H1 (cell line): ENCODE measurements at regions not wholly inside any gene's neighbourhood (a gene's known extent, or its start where the extent isn't known, plus 50 kb on each side); places are given as distances from the start of the nearest gene placed in this dataset.

ENCODE experiments used
- CTCF ChIA-PET: fragments of 300-600 bp; sonication (Branson Sonifier 250); formaldehyde crosslinking; loops from one replicate; lab custom pipeline; 2021; ENCODE audit not compliant: partially characterized antibody; lab: Charles Lee
- POLR2A ChIA-PET: fragments of 300-600 bp; sonication (Branson Sonifier 250); formaldehyde crosslinking; loops from one replicate; lab custom pipeline; 2021; ENCODE audit warnings: inconsistent platforms; ENCODE audit not compliant: partially characterized antibody; lab: Charles Lee
- DNase-seq, 2 experiments: peaks; one replicate each; pipeline versions ENCODE4 v3.0.0 to v3.0.0-alpha.2; 2010 to 2022; ENCODE audit warnings: low spot score in 2 of 2, low read depth in 1 of 2, mixed read lengths in 1 of 2
- FAIRE-seq: peaks from 2 replicates; lab custom pipeline; 2011; peaks lifted over from hg19 to GRCh38; lab: Jason Lieb, UNC
- H2AFZ ChIP-seq: 2 replicates; pipeline ENCODE4 v1.8.1; 2012; ENCODE audit warnings: low read length, inconsistent platforms
- H2AK5ac ChIP-seq: 2 replicates; pipeline ENCODE4 v1.6.1; 2013; ENCODE audit warnings: low read depth, low read length
- H2BK120ac ChIP-seq: replicated peaks from 2 replicates; pipeline ENCODE3; 2013; ENCODE audit warnings: low read depth, low read length, inconsistent platforms
- H2BK12ac ChIP-seq: 2 replicates; pipeline ENCODE4 v1.6.1; 2013; ENCODE audit warnings: low read depth, low read length
- H2BK15ac ChIP-seq: 2 replicates; pipeline ENCODE4 v1.6.1; 2013; ENCODE audit warnings: low read length
- H2BK20ac ChIP-seq: 2 replicates; pipeline ENCODE4 v1.6.1; 2013; ENCODE audit warnings: low read length
- H2BK5ac ChIP-seq: 2 replicates; pipeline ENCODE4 v1.6.1; 2013; ENCODE audit warnings: low read depth, low read length
- H3K14ac ChIP-seq: 2 replicates; pipeline ENCODE4 v1.6.1; 2013; ENCODE audit warnings: inconsistent platforms; ENCODE audit not compliant: insufficient read length
- H3K18ac ChIP-seq: 2 replicates; pipeline ENCODE4 v1.6.1; 2013; ENCODE audit warnings: low read length; ENCODE audit errors: extremely low read depth
- H3K23ac ChIP-seq: 2 replicates; pipeline ENCODE4 v1.6.1; 2013; ENCODE audit warnings: inconsistent platforms; ENCODE audit not compliant: insufficient read length
- H3K23me2 ChIP-seq: 2 replicates; pipeline ENCODE4 v1.6.1; 2013; ENCODE audit warnings: low read depth, low read length
- H3K27ac ChIP-seq: 2 replicates; pipeline ENCODE4 v1.6.1; 2011; ENCODE audit warnings: low read depth, low read length, inconsistent platforms
- H3K27me3 ChIP-seq, 4 experiments: replicated peaks in 1 of 4; 1 replicate in 1 of 4; 2 replicates in 3 of 4; pipeline versions ENCODE4 v1.6.1 to v1.8.1; 2011 to 2013; ENCODE audit warnings: low read length in 3 of 4, mild to moderate bottlenecking in 3 of 4, inconsistent platforms in 2 of 4, mixed read lengths in 2 of 4, moderate library complexity in 1 of 4; ENCODE audit not compliant: control insufficient read depth in 3 of 4, insufficient read depth in 3 of 4; ENCODE audit errors: extremely low read depth in 1 of 4
- H3K36me3 ChIP-seq, 4 experiments: 2 replicates each; pipeline versions ENCODE4 v1.6.1 to v1.8.1; 2011 to 2013; ENCODE audit warnings: mild to moderate bottlenecking in 4 of 4, low read length in 3 of 4, moderate library complexity in 2 of 4, control low read depth in 1 of 4, inconsistent platforms in 1 of 4; ENCODE audit not compliant: insufficient read depth in 4 of 4, control insufficient read depth in 2 of 4
- H3K4ac ChIP-seq: replicated peaks from 2 replicates; pipeline ENCODE3; 2013; ENCODE audit warnings: low read length, low read depth, mixed read lengths, inconsistent platforms; ENCODE audit not compliant: insufficient read length
- H3K4me1 ChIP-seq, 4 experiments: replicated peaks in 1 of 4; 1 replicate in 1 of 4; 2 replicates in 3 of 4; pipeline versions ENCODE4 v1.6.1 to v1.8.1; 2011 to 2013; ENCODE audit warnings: low read length in 3 of 4, inconsistent platforms in 2 of 4, mixed read lengths in 1 of 4; ENCODE audit not compliant: insufficient read depth in 4 of 4, control insufficient read depth in 3 of 4
- H3K4me2 ChIP-seq, 2 experiments: 2 replicates each; pipeline versions ENCODE4 v1.6.1 to v1.8.1; 2011 to 2013; ENCODE audit warnings: low read depth in 2 of 2, low read length in 2 of 2, control low read depth in 1 of 2, inconsistent platforms in 1 of 2, mild to moderate bottlenecking in 1 of 2; ENCODE audit not compliant: insufficient read depth in 1 of 2
- H3K4me3 ChIP-seq, 4 experiments: fragments of 200-600, 300-600 bp in 1 of 4; sonication (generic), shearing (Covaris generic), sonication (Bioruptor Twin) in 1 of 4; 2 replicates each; pipeline versions ENCODE4 v1.5.1 to v1.8.1; 2011 to 2016; ENCODE audit warnings: low read length in 4 of 4, low read depth in 3 of 4, control low read depth in 2 of 4, inconsistent platforms in 2 of 4, mild to moderate bottlenecking in 2 of 4, mixed read lengths in 1 of 4, moderate library complexity in 1 of 4; ENCODE audit not compliant: insufficient read depth in 2 of 4; ENCODE audit errors: extremely low read depth in 1 of 4
- H3K56ac ChIP-seq: replicated peaks from 2 replicates; pipeline ENCODE3; 2013; ENCODE audit warnings: low read depth, mild to moderate bottlenecking, mixed read lengths, low read length, inconsistent platforms; ENCODE audit not compliant: insufficient read length
- H3K79me1 ChIP-seq: 2 replicates; pipeline ENCODE4 v1.6.1; 2013; ENCODE audit warnings: low read depth, low read length, control low read depth
- H3K79me2 ChIP-seq, 2 experiments: 2 replicates each; pipeline versions ENCODE4 v1.6.1 to v1.8.1; 2012 to 2013; ENCODE audit warnings: low read length in 2 of 2, mild to moderate bottlenecking in 2 of 2, inconsistent platforms in 1 of 2; ENCODE audit not compliant: insufficient read depth in 2 of 2, control insufficient read depth in 1 of 2
- H3K9ac ChIP-seq, 4 experiments: replicated peaks in 1 of 4; 1 replicate in 1 of 4; 2 replicates in 3 of 4; pipeline versions ENCODE4 v1.6.1 to v1.8.1; 2011 to 2013; ENCODE audit warnings: low read depth in 3 of 4, low read length in 3 of 4, control low read depth in 2 of 4, mild to moderate bottlenecking in 2 of 4, moderate library complexity in 2 of 4, inconsistent platforms in 1 of 4; ENCODE audit errors: extremely low read depth in 1 of 4
- H3K9me3 ChIP-seq, 2 experiments: 2 replicates each; pipeline versions ENCODE4 v1.6.1 to v1.8.1; 2012 to 2013; ENCODE audit warnings: mild to moderate bottlenecking in 2 of 2, moderate library complexity in 2 of 2, control low read depth in 1 of 2, inconsistent platforms in 1 of 2, low read depth in 1 of 2, low read length in 1 of 2, mixed read lengths in 1 of 2; ENCODE audit not compliant: insufficient read depth in 2 of 2
- H4K20me1 ChIP-seq, 2 experiments: replicated peaks in 1 of 2; 2 replicates each; pipeline versions ENCODE3 to v1.8.1; 2011 to 2013; ENCODE audit warnings: inconsistent platforms in 2 of 2, low read length in 2 of 2, mild to moderate bottlenecking in 1 of 2; ENCODE audit not compliant: insufficient read depth in 2 of 2, control insufficient read depth in 1 of 2
- H4K5ac ChIP-seq: 2 replicates; pipeline ENCODE4 v1.6.1; 2013; ENCODE audit warnings: low read length, low read depth, mixed read lengths, inconsistent platforms; ENCODE audit not compliant: insufficient read length
- H4K8ac ChIP-seq: 2 replicates; pipeline ENCODE4 v1.8.0; 2013; ENCODE audit warnings: mild to moderate bottlenecking, moderate library complexity, low read length, inconsistent platforms; ENCODE audit not compliant: insufficient read depth; ENCODE audit errors: extremely low read depth
- H4K91ac ChIP-seq: replicated peaks from 2 replicates; pipeline ENCODE3; 2013; ENCODE audit warnings: low read length, mixed read lengths, inconsistent platforms; ENCODE audit not compliant: insufficient read length
- CBX8 ChIP-seq: fragments of 300-800, 300-1000 bp; sonication (generic); IDR thresholded peaks from 2 replicates; pipeline ENCODE4 v1.7.1; 2016; ENCODE audit warnings: low read depth, low read length, borderline replicate concordance
- MAFK ChIP-seq: IDR thresholded peaks from 2 replicates; pipeline ENCODE4 v1.6.1; 2012; ENCODE audit warnings: low read depth, mild to moderate bottlenecking, improper control_type of control experiment, low read length
- POLR2AphosphoS5 ChIP-seq: IDR thresholded peaks from 2 replicates; pipeline ENCODE4 v1.6.1; 2011; ENCODE audit warnings: low read depth, low read length
- RNF2 ChIP-seq: fragments of 200-900, 300-1000 bp; sonication (generic); IDR thresholded peaks from 2 replicates; pipeline ENCODE4 v1.7.1; 2016; ENCODE audit warnings: borderline replicate concordance, low read depth, mild to moderate bottlenecking, antibody characterized with exemption, low read length; ENCODE audit not compliant: poor library complexity, severe bottlenecking; ENCODE audit errors: missing control alignments
- RXRA ChIP-seq: IDR thresholded peaks from 2 replicates; pipeline ENCODE4 v1.6.1; 2011; ENCODE audit warnings: low read depth, mild to moderate bottlenecking, low read length, moderate library complexity; ENCODE audit not compliant: insufficient read depth
- SAP30 ChIP-seq: fragments of 300-600 bp; sonication (generic); IDR thresholded peaks from 2 replicates; pipeline ENCODE4 v1.7.1; 2012; ENCODE audit warnings: low read length, moderate library complexity, mild to moderate bottlenecking, inconsistent platforms; ENCODE audit not compliant: insufficient read depth, insufficient replicate concordance
- SP1 ChIP-seq: IDR thresholded peaks from 2 replicates; pipeline ENCODE4 v1.6.1; 2011; ENCODE audit warnings: low read depth, low read length
- SRF ChIP-seq: IDR thresholded peaks from 2 replicates; pipeline ENCODE4 v1.6.1; 2011; ENCODE audit warnings: mild to moderate bottlenecking, low read depth, low read length, moderate library complexity
- YY1 ChIP-seq: IDR thresholded peaks from 2 replicates; pipeline ENCODE4 v1.6.1; 2011; ENCODE audit warnings: low read depth, mild to moderate bottlenecking, low read length
- ZNF274 ChIP-seq: IDR thresholded peaks from 2 replicates; pipeline ENCODE4 v1.7.0; 2012; ENCODE audit warnings: low read length, borderline replicate concordance; ENCODE audit errors: extremely low read depth
- WGBS, 2 experiments: shearing (Covaris generic) in 1 of 2; methylation state at CpG; one replicate each; pipeline versions ENCODE4 v1.1.6 to v1.1.7; 2013 to 2015; ENCODE audit warnings: low lambda C conversion rate in 2 of 2, mixed read lengths in 2 of 2, inconsistent platforms in 1 of 2, low coverage in 1 of 2, missing lambda C conversion rate in 1 of 2; ENCODE audit not compliant: insufficient replicate concordance in 2 of 2, insufficient coverage in 1 of 2, insufficient read length in 1 of 2; ENCODE audit errors: extremely low coverage in 1 of 2, missing lambda C conversion rate in 1 of 2; 5-methylcytosine and 5-hydroxymethylcytosine counted together
- TF ChIP-seq, protein P1 (sequence below): IDR thresholded peaks from 2 replicates; pipeline ENCODE4 v1.6.1; 2012; ENCODE audit warnings: inconsistent platforms
- TF ChIP-seq, protein P2 (sequence below): IDR thresholded peaks from 2 replicates; pipeline ENCODE4 v1.6.1; 2012; ENCODE audit warnings: low read length, inconsistent platforms

DNA sequence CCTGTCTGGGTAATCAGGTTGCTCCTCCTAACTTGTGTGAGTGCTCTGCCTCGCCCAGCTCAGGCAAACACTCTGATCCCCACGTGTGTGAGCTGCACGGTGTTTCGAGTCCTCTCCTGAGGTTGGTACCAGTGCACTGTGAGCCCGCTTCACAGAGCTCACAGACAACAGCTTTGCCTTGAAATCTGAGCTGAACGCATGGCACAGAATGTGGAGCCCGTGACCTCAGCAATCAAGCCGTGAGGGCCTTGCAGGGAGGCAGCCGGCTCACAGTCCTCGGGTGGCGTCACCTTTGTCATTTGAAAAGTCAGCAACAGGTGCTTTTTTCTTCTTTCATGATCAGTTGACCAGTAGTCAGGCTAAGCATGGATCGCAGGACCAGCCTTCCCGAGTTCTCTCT is 60.2 kb upstream of the ADGRA1 start:
- H2BK120ac ChIP-seq: no peak overlapping the region
- no peaks in the 10 kb centered on the region for H3K79me1 ChIP-seq
- no peaks in the 10 kb centered on the region for H4K20me1 ChIP-seq
- H3K56ac ChIP-seq: no peak overlapping the region
- H2AK5ac ChIP-seq: no peak overlapping the region
- FAIRE-seq (no peak), DNase-seq (no peak)
- H3K9me3 ChIP-seq: no peaks in the 10 kb centered on the region; a peak in 1 of 4 replicates
- ChIA-PET POLR2A (interaction anchor here (0.7 kb wide), 1 partner anchor 254 kb away, joined by 3 read pairs; no protein-coding TSS in a partner anchor), CTCF (interaction anchor here (1.0 to 1.2 kb wide), 4 partner anchors 26 to 189 kb away, joined by 3 to 5 read pairs (median 3); no protein-coding TSS in a partner anchor)
- H3K14ac ChIP-seq: no peak overlapping the region
- WGBS, 2 experiments: 89% methylated on average over 13 of the region's 13 CpGs; no CpG with 5 or more reads in 1 of the 2 experiments
- no peaks in the 10 kb centered on the region for H3K36me3 ChIP-seq
- no peak overlapping the region for H2BK15ac ChIP-seq
- no peak overlapping the region for H3K4me2 ChIP-seq
- no peak overlapping the region for H3K18ac ChIP-seq
- H2BK12ac ChIP-seq: no peak overlapping the region
- H3K4me1 ChIP-seq: peaks cover 0 to 10% (median 6%) of the 10 kb centered on the region in 4 experiments; a peak in 4 of 7 replicates
- no peak overlapping the region for H2BK5ac ChIP-seq
- H3K23me2 ChIP-seq: peaks cover 5% of the 10 kb centered on the region; the same call in 1 of the 2 replicates
- H2BK20ac ChIP-seq: no peak overlapping the region
- no peak overlapping the region for H3K27ac ChIP-seq
- no peak overlapping the region for H2AFZ ChIP-seq
- no peaks in the 10 kb centered on the region for H3K79me2 ChIP-seq
- H4K5ac ChIP-seq: no peak overlapping the region
- H3K23ac ChIP-seq: no peak overlapping the region
- H3K4ac ChIP-seq: no peak overlapping the region
- no peak overlapping the region for H4K91ac ChIP-seq
- H3K4me3 ChIP-seq: no peak overlapping the region
- H3K9ac ChIP-seq: no peak overlapping the region
- peaks cover 0 to 7% (median 4%) of the 10 kb centered on the region in 4 experiments; a peak in 4 of 7 replicates for H3K27me3 ChIP-seq
- no peak overlapping the region for H4K8ac ChIP-seq
- TF ChIP-seq ZNF274: no peak
- TF ChIP-seq, protein P1, sequence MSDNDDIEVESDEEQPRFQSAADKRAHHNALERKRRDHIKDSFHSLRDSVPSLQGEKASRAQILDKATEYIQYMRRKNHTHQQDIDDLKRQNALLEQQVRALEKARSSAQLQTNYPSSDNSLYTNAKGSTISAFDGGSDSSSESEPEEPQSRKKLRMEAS: no peak
- no peak for TF ChIP-seq RXRA
- no peak for TF ChIP-seq SRF
- TF ChIP-seq SP1: no peak
- no peak for TF ChIP-seq YY1
- no peak for TF ChIP-seq MAFK
- no peak for TF ChIP-seq SAP30
- no peak for TF ChIP-seq POLR2AphosphoS5
- TF ChIP-seq, protein P2, sequence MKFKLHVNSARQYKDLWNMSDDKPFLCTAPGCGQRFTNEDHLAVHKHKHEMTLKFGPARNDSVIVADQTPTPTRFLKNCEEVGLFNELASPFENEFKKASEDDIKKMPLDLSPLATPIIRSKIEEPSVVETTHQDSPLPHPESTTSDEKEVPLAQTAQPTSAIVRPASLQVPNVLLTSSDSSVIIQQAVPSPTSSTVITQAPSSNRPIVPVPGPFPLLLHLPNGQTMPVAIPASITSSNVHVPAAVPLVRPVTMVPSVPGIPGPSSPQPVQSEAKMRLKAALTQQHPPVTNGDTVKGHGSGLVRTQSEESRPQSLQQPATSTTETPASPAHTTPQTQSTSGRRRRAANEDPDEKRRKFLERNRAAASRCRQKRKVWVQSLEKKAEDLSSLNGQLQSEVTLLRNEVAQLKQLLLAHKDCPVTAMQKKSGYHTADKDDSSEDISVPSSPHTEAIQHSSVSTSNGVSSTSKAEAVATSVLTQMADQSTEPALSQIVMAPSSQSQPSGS: no peak
- TF ChIP-seq RNF2: no peak
- TF ChIP-seq CBX8: no peak
